DMS53 treated with DMSO at 0.1 percent for 48 hours (cell line): ENCODE measurements at regions not wholly inside any gene's neighbourhood (a gene's known extent, or its start where the extent isn't known, plus 50 kb on each side); places are given as distances from the start of the nearest gene placed in this dataset.
"Not testable (repeated sequence)": the region's sequence is repeated elsewhere in the genome, so short reads cannot be mapped to it uniquely, and the experiment has no call there.

Source experiments
- DNase-seq: peaks from one replicate; lab custom pipeline; 2025; ENCODE audit not compliant: unreplicated experiment; lab: John Stamatoyannopoulos, UW

DNA sequence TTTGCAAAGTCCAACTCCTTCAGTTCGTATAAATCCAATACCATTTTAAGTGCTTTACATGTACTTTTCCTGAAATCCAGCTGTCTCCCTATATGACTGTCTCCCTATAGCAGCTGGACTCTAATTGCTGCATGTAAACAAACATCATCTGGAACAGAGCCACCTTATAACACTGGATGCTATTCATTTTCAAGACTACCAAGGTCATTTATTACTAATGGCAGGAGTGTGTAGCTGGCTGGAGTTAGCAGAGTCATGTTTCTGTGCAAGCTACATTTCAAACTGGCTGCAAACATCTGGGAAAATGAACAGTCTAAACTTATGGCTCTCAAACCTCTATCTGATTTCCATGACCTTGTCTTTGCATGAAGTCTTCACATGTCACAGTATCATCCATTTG is 575.2 kb downstream of the PIK3C3 start:
- no peak for DNase-seq

DNA sequence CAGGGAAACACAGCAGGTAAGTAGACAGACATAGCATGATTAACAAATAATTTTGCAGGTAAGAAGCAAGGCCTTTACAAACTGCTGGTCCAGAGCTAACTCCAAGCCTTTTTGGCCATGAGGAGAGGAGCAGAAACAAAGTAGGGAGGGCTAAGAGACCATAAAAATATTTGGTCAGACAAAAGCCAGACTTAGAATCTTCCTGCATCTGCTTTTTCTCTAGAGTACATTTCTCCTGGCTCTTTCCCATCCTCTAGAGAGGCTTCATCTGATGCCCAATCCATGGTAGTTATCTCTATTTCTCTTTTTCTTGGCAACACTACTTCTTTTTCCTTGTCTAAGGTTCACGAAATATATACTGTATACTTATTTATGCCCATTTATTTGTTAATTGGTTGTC is 577.1 kb downstream of the PIK3C3 start:
- no peak for DNase-seq

DNA sequence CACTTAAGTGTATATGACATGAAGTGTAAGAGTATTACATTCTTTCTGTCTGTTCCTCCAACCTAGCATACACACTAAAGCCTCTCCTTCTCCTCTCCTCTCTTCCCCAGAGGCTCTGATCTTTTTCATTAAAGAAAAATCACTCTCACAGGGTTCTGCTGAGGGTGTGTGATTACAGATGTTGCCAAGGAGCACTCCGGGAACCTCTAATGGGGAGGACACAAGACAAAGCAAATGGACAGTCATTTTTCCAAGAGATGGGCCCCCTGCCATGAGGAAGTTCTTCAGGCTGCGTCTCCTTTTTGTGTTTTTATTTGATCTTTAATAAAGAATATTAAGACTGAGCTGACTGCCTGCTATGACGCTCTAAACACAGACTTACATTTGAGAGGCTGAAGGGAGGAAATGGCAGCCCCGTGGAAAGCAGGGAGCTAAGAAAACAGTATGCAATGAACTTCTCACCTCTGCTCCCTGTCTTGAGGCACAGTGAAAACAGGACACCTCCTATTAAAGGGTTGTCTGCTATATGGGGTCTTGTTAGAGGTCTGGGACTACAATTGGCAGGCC is 578.1 kb downstream of the PIK3C3 start:
- DNase-seq = no peak

DNA sequence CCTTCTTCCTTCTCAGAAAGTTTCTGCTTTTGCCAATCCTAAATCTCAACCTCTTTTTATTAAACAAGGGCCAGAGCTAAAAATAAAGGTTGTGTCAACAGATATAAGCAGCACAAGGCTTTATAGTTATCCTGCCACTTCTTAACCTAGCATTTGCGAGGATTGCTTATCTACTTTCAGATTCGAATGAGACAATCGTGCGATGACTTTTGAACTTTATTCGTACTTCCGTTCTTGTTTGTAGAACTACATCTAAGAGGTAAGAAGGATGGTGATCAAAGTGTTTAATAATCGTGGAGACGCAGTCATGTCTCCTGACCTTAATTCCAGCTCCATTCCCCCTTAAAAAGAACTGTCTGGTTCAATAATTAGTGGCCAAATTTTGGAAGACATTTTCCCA is 578.6 kb downstream of the PIK3C3 start:
- no peak for DNase-seq

DNA sequence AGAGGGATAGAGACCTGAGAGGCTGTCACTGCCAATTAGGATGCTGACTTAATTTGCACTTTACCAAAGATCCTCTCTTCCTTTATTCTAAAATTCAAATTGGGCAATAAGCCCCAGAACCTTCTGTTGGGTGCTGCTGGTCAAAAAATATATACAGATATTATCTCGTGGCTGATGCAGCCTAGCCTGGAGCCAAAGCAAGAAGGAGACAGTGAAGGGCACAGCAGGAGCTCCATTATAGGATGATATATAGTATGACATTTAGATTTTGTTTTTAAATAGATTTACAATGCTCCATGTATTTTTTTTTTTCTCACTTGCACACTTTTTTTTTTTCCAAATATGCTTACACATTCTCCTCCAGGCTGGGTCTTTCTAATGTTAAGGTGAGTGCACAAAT is 579.3 kb downstream of the PIK3C3 start:
- no peak for DNase-seq

DNA sequence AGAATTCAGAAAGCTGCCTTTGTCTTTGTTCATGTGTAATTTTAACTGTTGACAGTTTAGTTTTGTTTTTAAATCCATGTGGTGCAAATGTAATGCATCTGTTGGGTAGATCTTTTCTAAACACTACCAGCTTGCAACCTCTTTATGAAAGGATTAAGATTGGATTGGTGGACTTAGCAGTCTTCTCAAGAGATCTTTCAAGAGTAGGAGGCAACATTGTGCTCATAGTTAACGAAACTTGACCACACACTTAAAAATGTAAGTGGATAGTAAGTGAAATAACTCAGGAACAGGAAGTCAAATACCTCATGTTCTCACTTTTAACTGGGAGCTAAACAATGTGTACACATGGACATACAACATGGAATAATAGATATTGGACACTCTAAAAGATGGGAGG is 579.0 kb downstream of the RIT2 start:
- no peak for DNase-seq

DNA sequence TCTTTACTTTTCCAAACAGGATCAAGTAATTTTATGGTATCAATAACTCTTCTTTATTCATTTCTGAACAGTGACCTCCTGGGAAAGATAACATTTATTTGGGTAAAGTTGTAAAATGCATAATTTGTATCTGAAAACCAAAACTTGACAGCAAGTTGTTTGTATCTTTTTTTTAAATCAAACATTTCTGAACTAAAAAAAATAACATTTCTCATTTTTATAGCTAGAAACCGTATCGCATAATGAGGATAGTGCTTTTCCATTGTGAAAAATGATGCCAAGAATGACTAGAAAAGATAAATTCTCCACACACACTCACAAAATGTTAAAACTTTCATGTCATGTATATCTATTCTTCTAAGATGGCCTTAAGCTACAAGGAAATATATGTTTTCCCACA is 578.2 kb downstream of the RIT2 start:
- no peak for DNase-seq

DNA sequence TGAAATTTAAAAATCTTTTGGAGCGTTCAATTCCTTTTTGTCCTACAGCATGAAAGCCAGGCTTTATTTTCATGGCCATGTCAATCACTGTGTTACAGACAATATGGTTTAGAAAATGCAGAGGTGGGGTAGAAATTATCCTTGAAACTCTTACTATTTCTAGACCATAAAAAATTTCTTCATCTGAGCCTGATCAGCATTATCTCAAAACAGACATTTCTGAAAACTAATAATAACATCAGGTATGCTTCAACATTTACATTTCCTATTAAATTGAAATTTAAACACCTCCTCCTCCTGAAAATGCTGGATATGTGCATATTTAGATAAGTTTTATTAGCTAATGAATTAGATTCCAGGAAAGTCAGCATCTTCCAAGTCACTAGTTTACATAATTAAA is 570.6 kb downstream of the RIT2 start:
- DNase-seq = no peak

DNA sequence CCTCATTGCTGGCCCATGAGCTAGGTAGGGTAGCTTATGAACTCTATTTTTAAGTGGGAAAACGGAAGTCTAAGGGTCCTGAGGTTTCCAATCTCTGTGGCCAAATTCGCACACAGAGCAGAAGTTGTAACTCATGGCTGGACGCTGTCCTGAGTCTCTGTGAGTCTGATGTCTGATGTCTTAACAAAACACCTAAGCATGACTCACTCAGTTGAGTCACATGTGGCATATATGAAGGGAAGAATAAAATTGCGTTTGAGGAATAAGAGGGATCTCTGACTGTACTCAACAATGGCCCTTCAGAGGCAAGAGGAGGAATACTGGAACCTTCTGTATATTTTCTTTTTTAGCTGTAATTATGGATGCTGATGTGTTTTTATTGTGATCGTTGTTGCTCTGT is 569.7 kb downstream of the RIT2 start:
- peak; percentile 59 for DNase-seq

DNA sequence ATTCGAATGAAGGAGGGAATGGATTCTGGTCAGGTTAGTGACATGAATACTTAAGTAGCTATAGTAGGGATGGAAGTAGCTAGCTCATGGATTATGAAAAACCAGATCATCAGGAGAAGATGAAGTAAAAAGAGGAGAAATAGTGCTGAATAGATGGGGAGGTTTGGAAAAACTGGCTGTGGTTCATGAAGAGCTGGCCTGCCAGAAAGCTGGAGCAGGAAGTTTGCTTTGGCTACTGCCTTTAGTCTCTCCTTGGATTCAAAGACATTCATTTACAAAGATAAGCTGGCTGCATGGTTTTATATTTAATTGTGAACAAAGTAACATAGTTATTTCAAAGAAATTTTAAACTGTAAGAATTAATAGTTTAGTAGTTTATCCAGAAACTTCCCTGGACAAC is 567.0 kb downstream of the RIT2 start:
- DNase-seq = no peak

DNA sequence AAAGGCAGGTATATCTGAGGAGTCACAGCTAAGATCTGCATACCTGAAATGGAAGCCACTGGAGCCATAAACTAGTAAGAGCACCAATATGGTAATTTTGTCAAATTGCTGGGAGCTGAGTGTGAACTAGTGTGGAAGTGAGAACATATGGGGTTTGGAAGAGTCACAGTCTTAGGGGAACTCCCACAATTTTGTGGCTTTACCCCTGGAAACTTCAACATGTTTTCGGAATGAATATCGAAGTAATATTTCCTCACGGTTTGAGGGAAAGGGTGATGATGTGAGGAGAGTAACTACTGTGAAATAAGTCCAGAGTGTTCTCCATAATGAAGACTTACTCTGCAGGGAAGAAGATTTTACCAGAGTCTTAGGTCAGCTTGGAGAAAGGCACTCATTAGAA is 565.9 kb downstream of the RIT2 start:
- no peak for DNase-seq

DNA sequence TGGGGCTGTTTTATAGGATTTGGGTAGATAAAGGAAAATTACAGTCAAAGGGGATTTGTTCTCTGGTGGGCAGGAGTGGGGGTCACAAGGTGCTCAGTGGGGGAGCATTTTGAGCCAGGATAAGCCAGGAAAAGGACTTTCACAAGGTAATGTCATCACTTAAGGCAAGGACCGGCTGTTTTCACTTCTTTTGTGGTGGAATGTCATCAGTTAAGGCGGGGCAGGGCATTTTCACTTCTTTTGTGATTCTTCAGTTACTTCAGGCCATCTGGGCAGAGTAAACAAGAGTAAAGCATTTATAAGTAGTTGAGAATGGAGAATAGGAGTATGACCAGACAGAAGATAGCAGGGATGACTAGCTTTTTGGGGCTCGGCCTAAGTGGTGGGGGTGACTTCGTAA is 562.9 kb downstream of the RIT2 start:
- DNase-seq = not testable (repeated sequence)

DNA sequence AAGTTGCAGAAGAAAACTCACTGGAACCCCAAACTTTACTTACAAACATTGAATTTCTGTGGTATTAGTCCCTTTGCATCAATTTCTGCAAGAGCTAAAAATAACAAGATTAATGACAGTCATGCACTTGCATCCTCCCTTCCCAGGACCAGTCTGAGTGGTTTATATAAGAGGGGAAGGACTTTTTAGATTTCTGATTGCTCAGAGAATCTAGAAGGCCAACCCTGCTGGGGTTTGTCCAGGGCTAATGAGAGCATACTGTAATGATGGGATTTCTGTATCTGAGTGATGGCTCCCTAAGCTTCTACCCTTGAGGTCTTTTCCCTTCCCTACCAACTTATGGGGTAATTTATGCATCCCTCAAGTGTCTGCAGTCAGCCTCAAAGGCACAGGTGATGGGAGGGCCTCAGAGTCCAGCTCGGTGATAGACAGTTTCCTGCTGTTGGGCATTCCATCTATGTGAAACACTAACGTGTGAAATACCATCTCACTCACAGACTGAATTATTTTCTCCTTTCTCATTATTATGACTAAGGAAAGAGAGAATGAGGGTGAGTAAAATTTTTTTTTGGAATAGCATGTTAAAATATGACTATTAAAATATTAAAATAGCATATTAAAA is 556.3 kb downstream of the RIT2 start:
- DNase-seq = no peak

DNA sequence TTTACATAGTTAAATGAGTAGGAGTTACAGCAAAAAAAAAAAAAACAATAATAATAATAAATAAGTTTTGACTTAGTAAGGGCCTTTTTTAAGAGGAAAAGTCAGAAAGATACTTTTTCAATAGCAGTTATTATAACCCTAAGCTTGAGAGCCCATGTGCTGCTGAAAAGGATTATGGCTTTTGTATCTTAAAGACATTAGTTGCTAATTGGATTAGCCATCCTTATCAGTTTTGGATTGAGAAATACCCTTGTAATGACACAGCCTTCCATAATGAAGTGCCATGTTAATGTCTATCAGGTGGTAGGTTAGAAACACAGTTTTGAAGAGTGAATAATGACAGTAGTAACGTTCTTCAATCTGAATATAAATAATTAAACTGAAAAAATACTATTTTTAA is 554.0 kb downstream of the RIT2 start:
- no peak for DNase-seq

DNA sequence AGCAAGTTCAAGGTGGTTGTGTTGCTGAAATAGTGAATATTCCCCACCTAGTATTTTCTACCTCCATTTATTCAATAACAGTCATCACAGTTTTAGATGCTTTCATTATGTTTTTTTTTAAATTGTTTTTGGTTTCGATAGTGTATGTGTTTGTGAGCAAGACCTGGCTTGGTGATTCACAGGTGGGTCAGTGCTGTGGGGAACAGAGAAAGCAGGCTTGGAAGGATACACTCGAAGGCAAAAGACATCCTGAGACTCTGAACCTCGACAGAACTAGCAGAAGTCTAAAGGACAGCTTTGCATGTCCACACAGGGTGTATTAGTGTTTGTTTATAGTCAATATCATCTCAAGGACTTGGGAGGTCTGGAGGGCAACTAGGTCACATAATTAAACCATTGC is 551.5 kb downstream of the RIT2 start:
- DNase-seq = no peak

DNA sequence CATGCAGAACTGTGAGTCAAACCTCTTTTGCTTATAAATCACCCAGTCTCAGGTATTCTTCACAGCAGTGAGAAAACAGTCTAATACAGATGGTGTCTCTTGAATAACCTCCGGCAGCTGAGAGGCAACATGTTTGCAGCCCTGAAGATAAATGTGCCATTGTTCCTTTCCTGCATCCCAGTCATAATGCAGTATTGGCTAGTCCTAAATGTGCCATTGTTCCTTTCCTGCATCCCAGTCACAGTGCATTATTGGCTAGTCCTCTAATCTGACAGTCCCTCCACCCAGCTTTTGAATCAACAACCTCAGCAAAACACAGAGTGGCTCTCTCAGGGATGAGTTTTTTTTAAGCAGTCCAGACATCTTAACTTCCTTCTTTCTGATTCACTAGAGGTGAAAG is 550.7 kb downstream of the RIT2 start:
- DNase-seq = no peak

DNA sequence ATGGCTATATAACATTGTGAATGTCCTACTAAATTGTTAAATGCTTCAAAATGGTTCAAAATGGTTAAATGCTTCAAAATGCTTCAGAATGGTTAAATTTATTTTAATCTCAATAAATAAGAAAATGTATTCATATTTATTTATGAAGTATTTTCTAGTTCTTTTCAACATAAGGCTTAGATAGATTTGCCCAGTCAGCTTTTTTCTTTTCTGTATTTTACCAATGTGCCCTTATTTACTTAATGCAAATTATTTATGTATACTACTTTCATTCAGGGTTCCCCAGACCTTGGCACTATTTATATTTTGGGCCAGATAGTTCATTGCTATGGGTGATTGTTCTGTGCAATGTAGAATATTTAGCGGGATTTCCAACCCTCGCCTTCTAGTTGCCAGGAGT is 546.7 kb downstream of the RIT2 start:
- no peak for DNase-seq

DNA sequence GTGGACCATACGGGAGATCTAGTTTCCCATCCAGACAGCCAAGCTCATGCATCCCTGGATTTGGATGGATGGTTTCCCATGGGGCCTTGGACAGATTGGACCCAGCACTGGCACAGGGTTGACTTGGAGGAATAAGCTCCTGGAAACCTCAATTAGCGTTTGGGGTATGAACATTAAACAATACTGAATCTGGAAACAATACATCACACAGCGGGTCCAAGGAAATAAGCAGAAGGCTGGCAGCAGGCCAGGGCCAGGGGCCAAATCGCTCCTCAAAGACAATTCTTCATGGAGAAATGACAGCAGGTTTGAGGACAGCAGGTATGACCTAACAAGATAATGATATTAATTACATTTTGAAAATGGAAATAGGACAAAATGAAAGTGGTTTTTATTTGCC is 540.6 kb downstream of the RIT2 start:
- DNase-seq = no peak

DNA sequence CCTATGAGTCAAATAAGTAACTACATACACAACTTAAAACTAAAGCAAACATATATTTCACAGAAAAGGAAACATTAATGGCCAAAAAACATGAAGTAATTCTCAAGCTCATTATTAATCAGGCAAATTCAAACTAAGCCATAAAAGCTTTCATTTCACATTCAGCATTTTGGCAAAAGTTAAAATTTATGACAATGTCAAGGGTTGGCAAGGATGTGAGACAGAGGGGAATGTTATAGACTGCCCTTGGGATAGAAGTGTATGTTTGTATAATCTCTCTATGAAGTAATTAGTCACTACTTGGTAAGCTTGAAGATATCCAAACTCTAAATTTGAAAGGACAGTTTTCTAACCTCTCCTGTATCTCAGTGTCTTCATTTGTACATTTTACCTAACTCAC is 539.4 kb downstream of the RIT2 start:
- DNase-seq = no peak

DNA sequence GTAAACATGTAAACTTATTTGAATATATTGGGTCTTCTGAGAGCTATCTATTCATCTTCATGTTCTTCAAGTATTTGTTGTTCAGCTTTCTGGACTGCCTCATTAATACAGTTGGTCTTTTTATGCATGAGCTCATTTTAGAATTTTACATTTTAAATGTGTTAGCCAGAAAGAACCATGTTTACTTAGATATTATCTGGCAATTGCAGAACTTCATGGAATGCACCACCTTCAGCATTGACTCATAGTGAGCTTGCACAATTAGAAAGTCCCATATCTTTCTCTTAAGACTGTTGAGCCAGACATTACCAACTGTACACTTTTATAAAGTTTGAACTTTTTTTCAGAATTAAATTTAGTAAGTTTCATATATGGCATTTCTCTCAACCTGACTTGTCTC is 536.7 kb downstream of the RIT2 start:
- no peak for DNase-seq

DNA sequence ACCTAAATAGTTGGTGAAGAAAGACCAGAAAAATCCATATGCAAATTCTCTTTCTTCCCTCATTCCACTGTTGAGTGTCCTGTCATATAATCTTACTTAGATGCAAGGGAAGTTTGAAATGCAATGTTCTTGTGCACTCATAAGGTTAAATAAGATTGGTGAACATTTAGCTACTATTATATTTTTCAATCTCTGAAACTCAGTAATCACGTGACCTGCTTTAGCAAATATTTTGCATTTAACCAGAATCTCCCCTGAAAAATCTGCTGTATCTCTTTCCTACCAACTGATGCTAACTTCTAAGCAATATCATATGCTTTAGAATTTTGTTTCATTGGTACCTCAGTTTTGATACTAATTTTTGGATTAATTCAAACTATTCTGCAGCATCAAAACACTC is 533.2 kb downstream of the RIT2 start:
- DNase-seq = no peak

DNA sequence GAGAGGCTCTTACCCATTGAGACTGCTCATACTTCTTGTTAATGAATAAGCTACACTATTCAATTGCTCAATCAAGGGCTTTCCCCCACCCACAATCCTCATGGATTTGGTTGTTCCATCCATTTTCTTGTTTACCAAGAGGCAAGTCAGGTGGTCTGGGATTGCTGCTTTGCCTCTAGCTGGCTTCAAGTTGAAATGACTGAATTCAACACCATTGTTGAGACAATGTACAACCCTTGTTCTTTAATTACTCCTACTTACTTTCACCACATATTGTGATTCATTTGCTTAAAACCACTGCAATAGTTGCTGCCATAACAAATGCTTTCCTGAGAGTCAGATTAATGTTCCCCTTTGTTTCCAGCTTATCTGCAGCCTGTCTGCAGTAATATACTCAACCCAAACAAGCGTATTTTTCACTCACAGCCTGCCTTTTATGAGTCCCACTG is 532.2 kb downstream of the RIT2 start:
- DNase-seq = no peak

DNA sequence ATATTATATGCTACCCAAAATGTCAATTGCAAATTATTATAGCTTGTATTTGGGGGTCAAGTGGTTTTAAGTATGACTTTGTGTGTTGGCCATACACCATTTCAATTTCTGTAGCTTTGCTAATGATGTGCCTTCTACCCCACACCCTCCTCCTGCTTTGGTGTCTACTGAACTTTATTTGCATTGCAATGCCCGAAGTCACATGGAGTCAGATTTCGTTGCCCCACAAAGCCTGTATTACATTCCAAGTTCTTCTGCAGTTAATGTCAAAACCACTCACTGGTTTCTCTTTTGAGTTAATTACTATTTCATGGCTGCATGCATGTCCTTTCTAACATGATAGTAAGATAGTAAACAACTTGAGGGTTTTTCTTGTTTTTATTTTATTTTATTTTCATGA is 528.9 kb downstream of the RIT2 start:
- DNase-seq = no peak
